Activated naive CD8-positive, alpha-beta T cell treated with anti-CD3 and anti-CD28 coated beads, Interleukin-2, amount 10 ng/mL, durations not matched to agents 7 days and 5 days (primary cell): ENCODE measurements at regions not wholly inside any gene's neighbourhood (a gene's known extent, or its start where the extent isn't known, plus 50 kb on each side); places are given as distances from the start of the nearest gene placed in this dataset.

Source experiments
- ATAC-seq: fragments of 150-1000 bp; cut with Tn5 transposase; one replicate; pipeline ENCODE4 v1.10.0; 2021; ENCODE audit warnings: low read depth, moderate library complexity
- POLR2A ChIA-PET: fragments of 350-600 bp; sonication (Branson Sonifier 250); formaldehyde crosslinking; loops from one replicate; lab custom pipeline; 2021; ENCODE audit warnings: antibody characterized with exemption; lab: Charles Lee
- DNase-seq: peaks from one replicate; pipeline ENCODE4 v3.0.0; 2021
- H3K27ac Mint-ChIP-seq: one replicate; pipeline ENCODE4 v1.8.0; 2022; ENCODE audit warnings: mild to moderate bottlenecking, mixed read lengths
- H3K27me3 Mint-ChIP-seq: one replicate; pipeline ENCODE4 v1.8.0; 2022; ENCODE audit warnings: mild to moderate bottlenecking, moderate library complexity, mixed read lengths
- H3K36me3 Mint-ChIP-seq: one replicate; pipeline ENCODE4 v1.8.0; 2021; ENCODE audit warnings: mild to moderate bottlenecking, mixed read lengths
- H3K4me1 Mint-ChIP-seq: one replicate; pipeline ENCODE4 v1.8.0; 2021; ENCODE audit warnings: mixed read lengths
- H3K4me3 Mint-ChIP-seq: one replicate; pipeline ENCODE4 v1.8.0; 2022; ENCODE audit warnings: mild to moderate bottlenecking, moderate library complexity, mixed read lengths
- H3K9me3 Mint-ChIP-seq: one replicate; pipeline ENCODE4 v1.8.0; 2021; ENCODE audit warnings: mixed read lengths

- Mint-ChIP-seq H3K4me1 (no peaks in the 10 kb centered on the region), H3K9me3 (no peaks in the 10 kb centered on the region), H3K36me3 (no peaks in the 10 kb centered on the region), H3K27me3 (no peaks in the 10 kb centered on the region), H3K27ac (no peak overlapping the region), H3K4me3 (no peak overlapping the region)
- POLR2A ChIA-PET: no interaction called here
- ATAC-seq (no peak), DNase-seq (no peak)
Measured at GRCh38 chr3:178901204-178901603, 170.4 kb downstream of the ZMAT3 start.

- no peak overlapping the region for H3K27ac Mint-ChIP-seq
- H3K27me3 Mint-ChIP-seq: no peaks in the 10 kb centered on the region
- no peaks in the 10 kb centered on the region for H3K4me1 Mint-ChIP-seq
- H3K9me3 Mint-ChIP-seq: no peaks in the 10 kb centered on the region
- no peaks in the 10 kb centered on the region for H3K36me3 Mint-ChIP-seq
- POLR2A ChIA-PET: no interaction called here
- ATAC-seq (no peak), DNase-seq (no peak)
- no peak overlapping the region for H3K4me3 Mint-ChIP-seq
Measured at GRCh38 chr3:178900029-178900646, 171.5 kb downstream of the ZMAT3 start.

GRCh38 chr3:178895178-178895789 lies 176.3 kb downstream of the ZMAT3 start:
- H3K27me3 Mint-ChIP-seq: no peaks in the 10 kb centered on the region
- H3K36me3 Mint-ChIP-seq: no peaks in the 10 kb centered on the region
- ATAC-seq (no peak), DNase-seq (no peak)
- H3K27ac Mint-ChIP-seq: no peak overlapping the region
- no peaks in the 10 kb centered on the region for H3K4me1 Mint-ChIP-seq
- POLR2A ChIA-PET: no interaction called here
- no peak overlapping the region for H3K4me3 Mint-ChIP-seq
- H3K9me3 Mint-ChIP-seq: peaks cover 1% of the 10 kb centered on the region
